HG03521 (cell line): ENCODE measurements at regions not wholly inside any gene's neighbourhood (a gene's known extent, or its start where the extent isn't known, plus 50 kb on each side); places are given as distances from the start of the nearest gene placed in this dataset.
"Not testable (repeated sequence)": the region's sequence is repeated elsewhere in the genome, so short reads cannot be mapped to it uniquely, and the experiment has no call there.

Source experiments
- ATAC-seq: cut with Tn5 transposase; IDR thresholded peaks from one replicate; pipeline ENCODE4 v1.9.1; 2021; ENCODE audit warnings: mild to moderate bottlenecking, moderate library complexity; ENCODE audit not compliant: unreplicated experiment

DNA sequence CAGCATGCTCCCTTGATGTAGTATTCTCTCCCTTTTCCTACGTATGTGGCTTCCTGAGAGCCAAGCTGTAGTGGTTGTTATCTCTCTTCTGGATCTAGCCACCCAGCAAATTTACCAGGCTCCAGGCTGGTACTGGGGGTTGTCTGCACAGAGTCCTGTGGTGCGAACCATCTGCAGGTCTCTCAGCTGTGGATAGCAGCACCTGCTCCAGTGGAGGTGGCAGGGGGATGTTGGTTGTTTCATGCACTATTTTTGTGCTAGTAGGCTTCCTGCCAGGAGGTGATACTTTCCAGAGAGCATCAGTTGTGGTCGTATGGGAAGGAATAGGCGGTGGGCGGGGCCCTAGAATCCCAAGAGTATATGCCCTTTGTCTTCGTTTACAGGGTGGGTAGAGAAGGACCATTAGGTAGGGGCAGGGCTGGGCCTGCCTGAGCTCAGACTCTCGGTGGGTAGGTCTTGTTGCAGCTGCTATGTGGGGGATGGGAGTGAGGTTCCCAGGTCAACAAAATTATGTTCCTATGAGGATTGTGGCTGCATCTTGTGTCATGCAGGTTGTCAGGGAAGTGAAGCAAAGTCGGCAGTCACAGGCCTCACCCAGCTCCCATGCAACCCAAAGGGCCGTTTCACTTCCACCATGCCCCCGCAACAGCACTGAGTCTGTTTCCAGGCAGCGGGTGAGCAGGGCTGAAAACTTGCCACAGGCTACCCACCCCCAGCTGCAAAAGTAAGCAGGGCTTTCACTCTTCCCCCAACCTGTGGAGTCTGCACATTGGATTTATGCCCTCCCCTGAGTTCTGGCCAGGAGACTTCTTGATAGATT is 1139.5 kb downstream of the BCL11A start:
- no peak for ATAC-seq

DNA sequence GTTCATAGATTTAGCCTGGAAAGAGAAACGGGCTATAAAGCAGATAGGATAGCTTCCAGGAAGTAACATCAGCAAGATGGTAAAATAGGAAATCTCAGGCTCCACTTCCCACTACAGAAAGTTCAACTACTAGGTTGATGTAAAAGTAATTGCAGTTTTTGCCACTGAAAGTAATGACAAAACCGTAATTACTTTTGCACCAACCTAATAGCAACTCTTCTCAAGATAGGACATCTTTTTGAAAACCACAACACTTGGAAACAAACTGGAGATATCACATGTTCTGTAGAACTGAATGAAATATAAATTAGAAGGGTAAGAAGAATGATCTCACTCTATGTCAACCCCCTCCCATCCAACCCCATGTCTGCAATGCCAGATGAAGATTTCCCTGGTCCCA is 1154.3 kb downstream of the BCL11A start:
- ATAC-seq, result no peak

DNA sequence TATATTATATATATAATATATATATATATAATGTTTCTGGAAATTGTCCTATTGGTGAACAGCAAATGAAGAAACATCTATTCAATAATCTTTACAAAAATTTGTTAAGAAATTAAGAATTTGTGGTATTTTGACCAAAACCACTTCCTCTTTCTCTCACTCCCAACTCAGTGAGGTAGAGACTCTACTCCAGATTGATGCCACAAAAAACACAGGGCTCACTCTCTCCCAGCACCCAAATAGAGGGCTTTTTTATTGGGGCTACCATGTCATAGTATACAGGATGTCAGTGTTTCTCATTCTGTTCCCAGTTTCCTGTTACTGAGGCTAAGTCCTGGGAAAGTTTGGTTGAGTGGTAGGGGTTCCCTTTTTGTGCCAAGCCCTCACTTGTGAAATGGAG is 1155.4 kb downstream of the BCL11A start:
- ATAC-seq, result no peak

DNA sequence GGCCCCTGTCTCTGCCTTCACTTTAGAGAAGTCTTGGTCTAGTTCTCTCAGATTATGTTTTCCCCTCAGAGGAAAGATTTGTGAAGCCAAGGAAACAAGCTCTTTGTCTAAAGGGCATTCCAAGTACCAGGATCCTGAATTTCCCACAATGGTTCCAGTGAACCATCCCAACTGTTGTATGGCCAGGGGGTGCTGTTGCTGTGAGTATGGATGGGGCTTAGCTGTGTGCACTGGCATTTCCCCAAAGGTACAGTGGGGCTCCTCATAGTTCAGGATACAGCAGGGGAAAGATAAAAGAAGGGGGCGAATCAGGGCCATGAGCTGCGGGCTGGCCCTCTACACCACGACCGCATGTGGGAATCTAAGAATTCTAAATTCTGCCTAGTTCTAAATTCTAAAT is 1154.0 kb upstream of the FANCL start:
- no peak for ATAC-seq

DNA sequence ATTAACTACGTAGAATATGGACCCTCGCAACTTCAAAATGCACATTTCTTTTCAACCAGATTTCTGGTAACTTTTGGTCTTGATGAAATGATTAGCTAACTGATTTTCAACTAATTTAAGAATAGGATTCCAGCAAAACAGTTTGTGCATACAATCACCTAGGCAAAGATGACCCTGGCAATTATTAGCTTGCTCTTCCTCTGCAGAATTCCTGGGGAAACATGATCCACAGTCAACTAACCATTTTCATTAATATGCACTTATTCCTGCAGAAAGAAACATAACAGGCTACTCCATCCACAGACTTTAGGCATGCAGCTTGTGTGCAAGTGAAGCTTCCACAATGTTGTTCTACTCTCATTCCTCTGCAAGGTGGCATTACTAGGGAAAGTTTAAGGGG is 1150.8 kb upstream of the FANCL start:
- ATAC-seq, result no peak

DNA sequence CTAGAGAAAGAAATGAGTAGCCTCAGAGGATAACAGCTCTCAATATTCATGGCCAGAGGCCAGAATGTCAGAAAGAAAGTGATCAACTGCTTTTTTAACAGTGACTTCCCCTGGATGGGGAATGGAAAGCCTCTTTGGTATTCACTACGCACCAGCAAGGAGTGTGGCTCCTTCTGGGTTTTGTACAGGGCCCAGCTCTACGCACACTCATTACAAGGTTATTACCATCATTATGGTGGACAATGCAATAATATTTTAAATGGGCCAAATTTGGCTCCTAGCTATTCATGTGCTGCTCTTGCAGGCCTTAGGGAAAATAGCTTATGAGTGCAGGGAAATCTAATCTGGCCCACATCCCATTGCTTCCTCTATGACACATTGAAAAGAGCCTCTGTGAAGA is 1149.5 kb upstream of the FANCL start:
- ATAC-seq, result no peak

DNA sequence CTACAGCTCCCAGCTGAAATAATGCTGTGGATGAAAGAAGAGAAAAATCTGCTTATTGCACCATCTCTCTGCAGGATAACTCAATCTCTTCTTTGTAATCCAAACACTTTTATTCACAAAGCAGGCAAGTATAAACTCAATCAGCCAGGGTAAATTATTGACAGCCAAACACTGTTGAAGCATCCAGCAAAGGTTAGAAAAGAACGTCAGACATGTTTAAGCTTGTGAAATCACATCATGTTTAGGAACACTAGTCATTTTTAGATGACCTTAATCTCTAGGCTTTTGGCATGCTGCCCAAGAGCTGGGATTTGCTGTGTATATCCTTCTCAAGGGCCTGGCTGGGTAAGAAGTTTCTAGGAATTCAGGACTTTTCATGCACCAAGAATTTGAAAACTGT is 1148.1 kb upstream of the FANCL start:
- no peak for ATAC-seq

DNA sequence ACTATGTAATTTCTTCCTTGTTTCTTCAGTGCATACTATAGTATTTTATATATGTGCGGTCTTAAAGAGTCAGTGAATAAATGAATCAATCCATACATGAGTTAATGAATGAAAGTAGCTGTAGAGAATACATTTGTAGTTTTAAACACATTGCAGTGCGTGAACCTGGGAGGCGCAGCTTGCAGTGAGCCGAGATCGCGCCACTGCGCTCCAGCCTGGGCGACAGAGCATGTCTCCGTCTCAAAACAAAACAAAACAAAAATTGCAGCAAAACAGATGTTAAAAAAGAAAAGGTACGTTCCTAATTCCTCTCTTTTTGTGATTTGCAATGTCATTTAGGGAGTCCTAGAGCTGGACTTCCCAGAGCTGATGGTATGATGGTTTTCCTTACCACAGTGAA is 1144.8 kb upstream of the FANCL start:
- no peak for ATAC-seq

DNA sequence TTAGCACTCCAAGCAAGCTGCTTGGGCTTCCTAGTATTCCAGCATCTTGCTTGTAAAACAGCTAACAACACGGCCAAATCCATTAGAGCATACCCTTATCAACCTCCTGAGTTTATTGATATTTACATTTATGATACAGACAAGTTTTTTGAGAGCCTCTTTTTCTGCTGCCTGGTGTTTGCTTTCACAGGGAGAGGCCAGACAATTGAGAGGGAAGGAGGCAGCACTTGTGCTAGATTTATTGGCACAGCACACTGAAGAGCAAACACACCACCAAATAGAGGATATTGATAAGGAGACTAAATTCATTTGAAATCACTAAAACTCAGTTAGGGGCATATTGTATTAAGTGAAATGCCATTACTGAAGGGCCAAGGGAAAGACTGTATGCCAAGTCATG is 1142.3 kb upstream of the FANCL start:
- no peak for ATAC-seq

DNA sequence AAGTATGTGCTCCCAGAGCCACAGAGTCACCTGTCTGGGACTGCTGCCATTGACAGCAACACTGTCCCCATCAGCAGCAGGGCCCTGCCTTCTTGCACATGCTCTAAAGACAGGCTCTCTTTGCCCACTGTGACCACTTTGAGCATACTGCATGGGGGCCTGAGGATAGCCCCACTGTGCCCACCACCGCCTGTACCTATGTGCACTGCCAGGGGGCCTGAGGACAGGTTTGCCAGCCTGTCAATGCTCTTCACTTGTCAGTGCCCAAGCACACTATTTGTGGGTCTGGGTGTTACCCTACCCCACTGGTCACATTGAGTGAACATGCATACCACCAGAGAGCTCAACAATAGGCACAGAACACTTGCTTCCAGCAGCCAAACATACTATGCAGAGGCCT is 1137.0 kb upstream of the FANCL start:
- ATAC-seq, result no peak

DNA sequence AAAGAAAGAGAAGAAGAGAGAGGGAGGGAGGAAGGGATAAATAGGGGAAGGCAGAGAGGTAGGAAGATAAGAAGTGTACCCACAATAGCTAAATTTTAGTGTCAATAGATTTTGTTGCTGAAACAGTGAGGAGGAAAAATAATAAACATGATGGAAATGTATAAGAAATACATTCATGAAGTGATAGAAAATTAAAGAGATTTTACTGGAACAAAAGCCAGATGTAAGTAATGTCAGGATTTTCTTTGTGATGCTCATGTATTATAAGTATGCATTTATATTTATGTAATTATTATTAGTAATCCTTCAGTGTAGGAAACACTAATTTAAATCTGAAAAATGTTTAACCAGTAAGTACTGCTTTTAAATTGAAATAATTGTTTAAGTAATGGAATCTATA is 1125.2 kb upstream of the FANCL start:
- no peak for ATAC-seq

DNA sequence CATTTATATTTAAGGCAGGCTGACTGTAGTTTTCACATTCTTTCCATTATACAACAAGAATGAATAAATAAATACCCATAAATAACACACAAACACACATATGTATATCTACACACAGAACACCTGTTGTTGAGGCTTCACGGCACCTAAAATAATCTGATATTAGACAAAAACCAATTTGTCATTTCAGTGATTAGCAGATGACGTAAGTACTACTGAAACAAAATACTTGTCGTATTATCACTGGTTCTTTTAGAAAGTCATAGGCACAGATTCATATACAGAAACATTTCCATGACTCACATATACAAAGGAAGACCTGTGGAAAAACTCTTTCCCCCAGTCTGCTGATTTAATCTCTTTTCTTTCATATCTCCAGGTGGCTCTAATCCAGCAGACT is 1113.4 kb upstream of the FANCL start:
- no peak for ATAC-seq

DNA sequence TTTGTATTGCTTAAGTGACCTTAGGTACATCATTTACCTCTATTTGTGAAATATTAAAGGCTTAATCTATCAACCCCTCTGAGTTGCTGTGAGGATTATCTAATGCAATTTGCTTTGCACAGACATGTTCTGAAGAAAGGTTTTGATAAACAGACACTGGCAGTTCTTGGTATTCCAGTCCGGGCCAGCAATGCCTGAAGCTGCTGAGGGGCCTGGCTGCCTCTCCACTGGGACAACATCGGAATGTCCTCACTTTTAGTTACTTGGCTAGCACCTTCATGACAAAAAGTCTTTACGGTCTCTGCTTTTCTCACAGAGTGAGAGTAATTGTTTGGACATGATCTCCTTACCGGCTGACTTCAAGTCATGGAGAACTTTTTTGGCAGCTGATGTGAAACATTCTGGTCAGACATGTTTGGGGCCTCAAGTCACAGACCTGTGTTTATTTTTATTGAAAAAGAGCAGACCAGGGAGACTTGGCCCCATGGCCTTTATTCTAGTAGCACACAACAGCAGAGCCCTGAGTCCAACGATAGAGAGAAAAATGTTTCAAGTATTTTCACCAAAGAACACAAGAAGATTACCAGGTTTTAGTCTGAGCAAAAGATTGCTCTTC is 1112.3 kb upstream of the FANCL start:
- no peak for ATAC-seq

DNA sequence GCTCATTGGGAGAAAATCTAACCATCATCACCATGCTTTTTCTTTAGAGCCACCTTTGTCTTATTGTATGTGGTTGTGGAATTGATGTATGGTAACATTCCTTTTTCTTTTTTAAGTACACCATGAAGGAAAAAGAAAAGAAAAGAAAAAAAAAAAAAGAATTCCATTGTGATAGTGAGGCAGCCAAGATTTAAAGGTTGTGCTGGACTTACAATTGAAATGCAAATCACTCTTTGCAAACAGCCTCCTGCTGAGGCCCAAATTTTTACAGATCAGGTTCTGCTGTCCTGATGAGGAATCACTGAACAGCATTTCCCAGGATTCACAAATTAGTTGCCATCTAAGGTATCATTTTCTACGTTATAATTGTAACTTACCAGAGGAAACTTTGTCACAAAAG is 1101.0 kb upstream of the FANCL start:
- ATAC-seq, result no peak

DNA sequence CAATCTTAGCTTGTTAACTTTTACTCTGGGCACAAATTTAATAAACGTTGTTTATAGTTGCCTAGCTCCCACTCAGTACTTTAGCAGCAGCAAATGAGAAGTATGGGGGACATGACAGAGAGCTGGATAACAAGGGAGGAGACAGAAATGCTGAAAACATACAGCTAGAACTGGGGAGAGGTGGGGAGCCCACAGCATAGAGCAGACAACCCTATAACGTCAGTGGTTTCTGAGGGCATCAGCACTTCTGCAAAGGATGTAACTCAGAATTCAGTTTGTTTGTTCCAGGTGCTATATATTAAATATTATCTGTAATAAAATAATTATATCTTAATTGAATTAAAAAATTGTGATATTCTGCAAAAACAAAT is 1098.7 kb upstream of the FANCL start:
- no peak for ATAC-seq

DNA sequence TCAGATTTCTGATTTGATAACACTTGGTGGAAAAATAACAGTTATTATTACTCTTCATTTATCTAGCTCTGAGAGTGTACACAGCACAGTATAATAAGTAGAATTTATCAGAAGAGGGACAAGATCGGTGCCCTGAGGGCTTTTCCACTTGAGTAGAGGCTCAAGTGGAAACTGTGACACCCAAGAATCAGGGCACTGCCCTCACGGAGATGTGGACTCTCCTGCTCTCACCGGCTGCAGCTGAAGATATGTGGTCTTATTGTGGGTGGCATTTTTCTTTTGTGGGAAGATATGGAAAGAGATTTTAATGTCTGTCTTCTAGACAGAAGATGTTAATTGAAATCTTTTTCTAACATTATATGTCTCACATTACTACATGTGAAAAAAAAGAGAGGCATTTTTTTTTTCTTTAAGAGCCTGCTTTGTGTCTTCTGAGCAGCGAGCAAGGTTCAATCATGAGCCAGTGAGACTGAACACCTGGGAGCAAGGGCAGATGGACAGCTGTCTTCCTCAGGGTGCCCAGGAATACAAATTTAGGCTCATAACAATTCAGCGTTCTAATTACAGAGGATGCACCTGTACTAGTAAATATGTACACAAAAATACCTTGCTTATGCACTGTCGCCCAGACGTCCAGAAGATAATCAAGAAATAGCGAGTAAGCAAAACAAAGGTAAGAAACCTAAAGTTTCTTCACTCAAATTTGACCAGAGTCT is 1098.2 kb upstream of the FANCL start:
- ATAC-seq, result no peak

DNA sequence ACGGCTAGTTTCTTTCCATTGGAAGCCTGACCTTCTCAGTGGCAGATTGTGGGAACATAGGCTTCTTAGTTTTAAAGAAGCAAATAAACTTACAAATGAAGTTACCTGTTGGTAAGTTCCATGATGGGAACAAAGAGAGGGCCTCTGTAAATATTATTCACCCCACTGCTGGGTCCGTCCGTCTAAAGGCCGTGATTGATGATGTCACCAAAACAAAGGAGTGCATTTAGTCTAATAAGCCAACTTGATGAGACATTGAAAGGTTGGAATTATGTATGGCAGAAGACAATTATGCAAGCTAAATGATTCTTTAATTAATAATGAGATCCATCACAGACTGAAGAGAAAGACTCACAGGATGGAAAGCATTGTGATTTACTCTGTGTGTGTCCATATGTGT is 1091.9 kb upstream of the FANCL start:
- no peak for ATAC-seq

DNA sequence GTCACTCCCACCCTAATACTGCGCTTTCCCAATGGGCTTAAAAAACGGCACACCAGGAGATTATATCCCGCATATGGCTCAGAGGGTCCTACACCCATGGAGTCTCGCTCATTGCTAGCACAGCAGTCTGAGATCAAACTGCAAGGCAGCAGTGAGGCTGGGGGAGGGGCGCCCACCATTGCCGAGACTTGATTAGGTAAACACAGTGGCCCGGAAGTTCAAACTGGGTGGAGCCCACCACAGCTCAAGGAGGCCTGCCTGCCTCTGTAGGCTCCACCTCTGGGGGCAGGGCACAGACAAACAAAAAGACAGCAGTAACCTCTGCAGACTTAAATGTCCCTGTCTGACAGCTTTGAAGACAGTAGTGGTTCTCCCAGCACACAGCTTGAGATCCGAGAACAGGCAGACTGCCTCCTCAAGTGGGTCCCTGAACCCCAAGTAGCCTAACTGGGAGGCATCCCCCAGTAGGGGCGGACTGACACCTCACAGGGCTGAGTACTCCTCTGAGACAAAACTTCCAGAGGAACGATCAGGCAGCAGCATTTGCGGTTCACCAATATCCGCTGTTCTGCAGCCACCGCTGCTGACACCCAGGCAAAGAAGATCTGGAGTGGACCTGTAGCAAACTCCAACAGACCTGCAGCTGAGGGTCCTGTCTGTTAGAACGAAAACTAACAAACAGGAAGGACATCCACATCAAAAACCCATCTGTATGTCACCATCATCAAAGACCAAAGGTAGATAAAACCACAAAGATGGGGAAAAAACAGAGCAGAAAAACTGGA is 1085.6 kb upstream of the FANCL start:
- not testable (repeated sequence) for ATAC-seq

DNA sequence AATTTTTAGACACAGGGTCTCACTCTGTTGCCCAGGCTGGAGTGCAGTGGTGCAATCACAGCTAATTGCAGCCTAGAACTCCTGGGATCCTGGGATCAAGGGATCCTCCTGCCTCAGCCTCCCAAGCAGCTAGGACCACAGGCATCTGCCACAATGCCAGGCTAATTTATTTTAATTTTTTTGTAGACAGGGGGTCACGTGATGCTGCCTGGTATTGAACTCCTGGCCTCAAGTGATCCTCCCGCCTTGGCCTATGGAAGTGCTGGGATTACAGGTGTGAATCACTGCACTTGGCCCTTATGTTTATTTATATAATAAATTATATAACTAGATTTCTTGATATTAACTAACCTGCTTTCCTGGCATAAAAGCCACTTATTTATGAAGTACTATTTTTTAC is 1081.7 kb upstream of the FANCL start:
- no peak for ATAC-seq

DNA sequence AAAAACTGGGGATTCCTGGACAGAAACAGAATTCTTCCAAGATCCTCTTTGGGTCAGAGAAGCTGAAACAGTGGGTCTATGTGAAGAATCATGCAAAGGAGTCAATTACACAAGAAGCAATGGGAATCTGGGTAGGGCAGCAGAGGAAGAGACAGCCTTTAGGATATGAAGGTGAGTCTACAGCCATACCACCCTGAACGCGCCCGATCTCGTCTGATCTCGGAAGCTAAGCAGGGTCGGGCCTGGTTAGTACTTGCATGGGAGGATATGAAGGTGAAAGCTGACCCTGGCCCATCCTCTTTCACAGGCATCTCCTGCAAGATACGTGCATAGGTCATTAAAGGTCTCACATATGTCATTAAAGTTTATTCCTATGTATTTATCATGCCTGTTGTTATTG is 1080.9 kb upstream of the FANCL start:
- ATAC-seq, result no peak

DNA sequence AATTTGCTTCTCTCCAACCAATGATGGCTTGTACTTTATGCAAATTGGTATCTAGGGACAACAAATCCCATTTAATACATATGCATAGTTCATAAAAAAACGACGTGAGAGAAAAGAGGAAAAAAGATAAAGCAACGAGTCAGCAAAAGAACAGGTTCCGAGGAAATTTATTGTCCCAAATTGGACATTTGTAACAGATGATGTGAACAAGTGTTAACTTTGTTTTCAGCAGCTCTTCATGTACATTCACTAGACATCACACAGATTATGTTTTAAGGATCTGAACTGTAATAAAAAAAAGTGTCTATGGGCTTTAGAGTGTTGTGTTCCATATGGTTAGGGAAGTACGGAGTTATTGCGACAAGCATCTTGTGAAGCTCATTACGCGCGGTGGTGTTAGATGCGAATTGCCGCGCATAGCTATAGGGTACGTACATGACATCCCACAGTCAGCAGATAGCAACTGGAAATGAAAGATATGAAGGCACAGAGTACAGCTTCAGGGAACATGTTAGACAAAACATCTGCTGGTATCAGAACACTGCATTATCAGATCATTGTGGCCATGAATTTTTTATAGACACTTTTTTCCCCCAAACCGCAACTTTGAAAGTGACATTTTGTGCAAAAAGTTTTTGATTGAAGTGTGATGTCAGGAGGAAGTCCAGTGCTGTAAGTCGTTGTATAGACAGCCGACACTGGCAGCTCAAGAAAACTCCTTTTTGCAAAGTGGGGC is 1073.1 kb upstream of the FANCL start:
- ATAC-seq, result no peak
